ENCODE measurements at regions not wholly inside any gene's neighbourhood (a gene's known extent, or its start where the extent isn't known, plus 50 kb on each side); places are given as distances from the start of the nearest gene placed in this dataset.

DNA sequence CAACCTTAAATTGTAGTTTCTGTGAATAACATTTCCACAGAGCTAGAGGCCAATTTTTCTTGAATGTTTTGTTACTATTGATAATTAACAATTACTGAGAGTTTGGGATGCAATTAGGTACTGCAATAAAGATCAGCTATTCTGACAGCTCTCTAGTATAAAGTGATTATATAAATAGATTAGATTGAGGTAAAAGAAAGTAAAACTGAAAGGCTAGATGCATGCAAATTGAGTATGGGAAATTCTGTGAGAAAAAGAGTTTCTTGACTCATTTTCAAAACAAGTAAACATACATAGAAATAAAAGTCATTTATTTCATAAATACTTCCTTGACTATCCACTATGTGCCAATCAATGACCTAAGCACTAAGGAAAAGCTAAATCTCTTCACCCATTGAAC, 1087.5 kb upstream of the ATXN8OS start:
- TF ChIP-seq, protein P1, sequence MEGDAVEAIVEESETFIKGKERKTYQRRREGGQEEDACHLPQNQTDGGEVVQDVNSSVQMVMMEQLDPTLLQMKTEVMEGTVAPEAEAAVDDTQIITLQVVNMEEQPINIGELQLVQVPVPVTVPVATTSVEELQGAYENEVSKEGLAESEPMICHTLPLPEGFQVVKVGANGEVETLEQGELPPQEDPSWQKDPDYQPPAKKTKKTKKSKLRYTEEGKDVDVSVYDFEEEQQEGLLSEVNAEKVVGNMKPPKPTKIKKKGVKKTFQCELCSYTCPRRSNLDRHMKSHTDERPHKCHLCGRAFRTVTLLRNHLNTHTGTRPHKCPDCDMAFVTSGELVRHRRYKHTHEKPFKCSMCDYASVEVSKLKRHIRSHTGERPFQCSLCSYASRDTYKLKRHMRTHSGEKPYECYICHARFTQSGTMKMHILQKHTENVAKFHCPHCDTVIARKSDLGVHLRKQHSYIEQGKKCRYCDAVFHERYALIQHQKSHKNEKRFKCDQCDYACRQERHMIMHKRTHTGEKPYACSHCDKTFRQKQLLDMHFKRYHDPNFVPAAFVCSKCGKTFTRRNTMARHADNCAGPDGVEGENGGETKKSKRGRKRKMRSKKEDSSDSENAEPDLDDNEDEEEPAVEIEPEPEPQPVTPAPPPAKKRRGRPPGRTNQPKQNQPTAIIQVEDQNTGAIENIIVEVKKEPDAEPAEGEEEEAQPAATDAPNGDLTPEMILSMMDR (IDR thresholded peaks at IDR 0.05): no peak
- TF ChIP-seq POLR2AphosphoS5 (IDR thresholded peaks at IDR 0.05): no peak

All from transverse colon (tissue), 4 donors.